Upper lobe of right lung (tissue), 1 donor: ENCODE measurements at regions not wholly inside any gene's neighbourhood (a gene's known extent, or its start where the extent isn't known, plus 50 kb on each side); places are given as distances from the start of the nearest gene placed in this dataset.

ENCODE experiments used
- ATAC-seq: fragments of 200-7000 bp; cut with Tn5 transposase; one replicate; pipeline ENCODE4 v1.9.1; 2020; ENCODE audit warnings: mild to moderate bottlenecking, moderate library complexity
- DNase-seq: peaks from one replicate; pipeline ENCODE4 v3.0.0-alpha.2; 2020
- H3K27ac ChIP-seq: fragments of 200-600 bp; one replicate; pipeline ENCODE4 v1.8.0; 2022
- H3K27me3 ChIP-seq: fragments of 200-600 bp; one replicate; pipeline ENCODE4 v1.8.0; 2022; ENCODE audit warnings: mild to moderate bottlenecking
- H3K36me3 ChIP-seq: fragments of 200-600 bp; one replicate; pipeline ENCODE4 v1.8.0; 2022
- H3K4me1 ChIP-seq: fragments of 200-600 bp; one replicate; pipeline ENCODE4 v1.8.0; 2022
- H3K4me3 ChIP-seq: fragments of 200-600 bp; one replicate; pipeline ENCODE4 v1.8.0; 2022; ENCODE audit warnings: mild to moderate bottlenecking
- H3K9me3 ChIP-seq: fragments of 200-600 bp; one replicate; pipeline ENCODE4 v1.8.0; 2022
- intact Hi-C: fragments of 100-400 bp; cut with DNase I; formaldehyde crosslinking; loops from one replicate; pipeline ENCODE4 v1.11.0; 2022
- TF ChIP-seq, protein P1 (sequence below): fragments of 200-600 bp; IDR thresholded peaks from one replicate; pipeline ENCODE4 v1.8.0; 2022; ENCODE audit warnings: antibody characterized with exemption
- donor health status: DM: no; HTN: yes; CAD: no; lungs with severe emphysema.

DNA sequence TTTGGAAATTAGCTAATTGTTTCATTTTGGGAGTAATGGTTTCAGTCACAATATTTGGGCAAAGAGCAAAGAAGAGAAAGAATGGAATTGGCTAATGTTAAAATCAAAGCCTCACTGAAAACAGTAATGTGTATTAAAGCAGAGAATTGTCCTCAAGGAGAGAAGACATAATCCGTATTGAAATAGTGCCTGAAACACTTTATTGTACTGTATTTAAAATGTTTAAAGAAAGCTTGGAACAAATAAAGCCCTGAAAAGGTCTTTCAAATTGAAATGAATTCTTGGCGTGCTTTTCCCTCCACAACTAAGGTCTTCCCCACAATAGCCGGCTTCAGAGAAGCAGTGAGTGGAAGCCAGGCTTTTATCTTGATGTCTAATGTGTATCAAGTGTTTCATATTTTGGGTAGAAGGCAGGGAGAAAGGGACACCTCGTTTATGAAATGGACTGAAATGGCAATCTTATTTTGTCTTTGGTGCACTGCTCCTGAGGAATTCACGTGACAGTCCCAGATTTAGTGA lies 212.9 kb upstream of the CRY1 start:
- intact Hi-C loops = no loop called here
- no peak for DNase-seq
- Histone ChIP-seq H3K27ac (no peak overlapping the region), H3K9me3 (no peaks in the 10 kb centered on the region), H3K4me3 (no peak overlapping the region), H3K27me3 (peaks cover 5% of the 10 kb centered on the region), H3K4me1 (no peaks in the 10 kb centered on the region), H3K36me3 (no peaks in the 10 kb centered on the region)
- TF ChIP-seq, protein P1, sequence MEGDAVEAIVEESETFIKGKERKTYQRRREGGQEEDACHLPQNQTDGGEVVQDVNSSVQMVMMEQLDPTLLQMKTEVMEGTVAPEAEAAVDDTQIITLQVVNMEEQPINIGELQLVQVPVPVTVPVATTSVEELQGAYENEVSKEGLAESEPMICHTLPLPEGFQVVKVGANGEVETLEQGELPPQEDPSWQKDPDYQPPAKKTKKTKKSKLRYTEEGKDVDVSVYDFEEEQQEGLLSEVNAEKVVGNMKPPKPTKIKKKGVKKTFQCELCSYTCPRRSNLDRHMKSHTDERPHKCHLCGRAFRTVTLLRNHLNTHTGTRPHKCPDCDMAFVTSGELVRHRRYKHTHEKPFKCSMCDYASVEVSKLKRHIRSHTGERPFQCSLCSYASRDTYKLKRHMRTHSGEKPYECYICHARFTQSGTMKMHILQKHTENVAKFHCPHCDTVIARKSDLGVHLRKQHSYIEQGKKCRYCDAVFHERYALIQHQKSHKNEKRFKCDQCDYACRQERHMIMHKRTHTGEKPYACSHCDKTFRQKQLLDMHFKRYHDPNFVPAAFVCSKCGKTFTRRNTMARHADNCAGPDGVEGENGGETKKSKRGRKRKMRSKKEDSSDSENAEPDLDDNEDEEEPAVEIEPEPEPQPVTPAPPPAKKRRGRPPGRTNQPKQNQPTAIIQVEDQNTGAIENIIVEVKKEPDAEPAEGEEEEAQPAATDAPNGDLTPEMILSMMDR = no peak
- no peak for ATAC-seq

DNA sequence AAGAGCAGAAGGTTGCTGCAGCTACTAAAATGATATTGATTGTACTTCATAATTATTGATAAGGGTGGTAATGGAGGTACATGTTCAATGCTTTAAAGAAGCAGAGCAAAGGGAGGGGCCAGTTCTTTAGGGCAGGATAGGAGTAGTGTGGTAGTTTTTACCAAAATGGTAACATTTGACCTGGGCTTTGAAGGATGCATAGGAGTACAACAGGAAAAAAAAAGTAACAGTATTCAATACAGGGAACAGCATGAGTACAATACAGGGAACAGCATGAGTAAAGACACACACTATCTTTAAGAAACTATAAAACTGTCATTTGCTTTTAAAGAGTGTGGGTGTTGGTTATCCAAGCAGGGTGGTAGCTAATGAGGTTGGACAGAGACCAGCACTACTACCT lies 215.0 kb upstream of the CRY1 start:
- ATAC-seq = no peak

DNA sequence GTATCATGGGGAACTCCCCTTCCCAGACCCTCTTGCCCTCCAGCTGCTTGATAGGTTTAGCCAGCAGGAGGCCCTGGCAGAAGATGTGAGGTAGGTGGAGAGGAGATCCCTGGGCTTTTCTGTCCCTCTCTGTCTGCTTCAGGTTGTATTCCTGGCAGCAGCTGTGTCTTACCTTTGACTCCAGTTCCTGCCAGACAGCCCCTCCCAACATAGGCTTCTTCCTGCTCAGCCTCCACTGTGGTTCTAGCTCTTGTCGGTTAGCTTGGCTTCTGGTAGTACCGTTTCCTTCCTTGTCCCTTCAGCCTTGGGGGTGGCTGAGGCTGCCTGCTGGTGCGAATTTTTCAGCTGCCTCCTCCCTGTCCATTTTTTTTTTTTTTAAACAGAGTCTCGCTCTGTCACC lies 215.7 kb upstream of the CRY1 start:
- peaks cover 5% of the 10 kb centered on the region for H3K27me3 ChIP-seq
- TF ChIP-seq, protein P1 = no peak
- H3K4me1 ChIP-seq = no peaks in the 10 kb centered on the region
- no peak for DNase-seq
- peak; percentile 9 for ATAC-seq
- H3K36me3 ChIP-seq = no peaks in the 10 kb centered on the region
- no peaks in the 10 kb centered on the region for H3K9me3 ChIP-seq
- no peak overlapping the region for H3K27ac ChIP-seq
- intact Hi-C loops = no loop called here
- no peak overlapping the region for H3K4me3 ChIP-seq

More for the DNA sequence above, 215.0 kb upstream of the CRY1 start:
- H3K4me1 ChIP-seq = no peaks in the 10 kb centered on the region
- H3K27me3 ChIP-seq = peaks cover 5% of the 10 kb centered on the region
- intact Hi-C loops = no loop called here
- no peaks in the 10 kb centered on the region for H3K9me3 ChIP-seq
- TF ChIP-seq, protein P1 = no peak
- H3K4me3 ChIP-seq = no peak overlapping the region
- no peak overlapping the region for H3K27ac ChIP-seq
- H3K36me3 ChIP-seq = no peaks in the 10 kb centered on the region
- no peak for DNase-seq

DNA sequence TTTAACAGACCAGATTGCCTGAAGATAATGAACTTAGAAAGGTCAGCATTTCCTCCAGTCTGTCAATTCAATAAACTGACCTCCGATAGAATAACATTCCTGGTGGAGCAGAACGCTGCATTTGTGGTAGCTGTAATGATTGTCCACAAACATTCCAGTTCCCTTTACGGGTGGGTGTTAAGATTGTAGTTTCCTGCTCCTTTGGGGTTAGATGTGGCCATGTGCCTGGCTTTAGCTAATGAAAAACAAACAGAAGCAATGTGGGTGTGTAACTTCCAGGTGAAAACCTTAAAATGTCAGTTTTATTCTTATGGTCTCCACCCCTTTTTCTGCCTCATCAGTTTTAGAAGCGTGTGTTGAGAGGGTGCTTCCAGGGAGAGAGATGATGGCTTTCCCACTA lies 217.3 kb upstream of the CRY1 start:
- no peaks in the 10 kb centered on the region for H3K9me3 ChIP-seq
- no peaks in the 10 kb centered on the region for H3K4me1 ChIP-seq
- H3K27me3 ChIP-seq = peaks cover 5% of the 10 kb centered on the region
- TF ChIP-seq, protein P1 = no peak
- H3K27ac ChIP-seq = no peak overlapping the region
- no peak for DNase-seq
- no peak overlapping the region for H3K4me3 ChIP-seq
- intact Hi-C loops = no loop called here
- no peak for ATAC-seq
- no peaks in the 10 kb centered on the region for H3K36me3 ChIP-seq

DNA sequence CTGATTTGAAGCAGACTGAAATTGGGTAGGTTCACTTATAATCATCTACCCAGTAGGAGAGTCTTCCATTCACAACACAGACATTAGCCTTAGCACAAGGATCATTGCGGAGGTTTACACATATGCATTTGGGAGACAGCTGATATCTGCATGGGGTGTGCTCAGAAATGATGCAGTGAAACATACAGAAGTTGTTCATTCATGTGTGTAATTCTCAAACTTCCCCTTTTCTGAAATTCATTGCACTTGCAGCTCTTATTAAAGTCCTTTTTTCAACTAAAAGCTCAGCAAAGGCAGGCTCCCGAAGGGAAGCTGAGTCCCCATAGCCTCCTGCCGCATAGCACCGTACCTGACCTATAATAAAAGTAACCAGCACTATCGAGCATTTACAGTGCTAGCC lies 218.3 kb upstream of the CRY1 start:
- Histone ChIP-seq H3K4me3 (no peak overlapping the region), H3K27me3 (peaks cover 5% of the 10 kb centered on the region), H3K4me1 (no peaks in the 10 kb centered on the region), H3K36me3 (no peaks in the 10 kb centered on the region), H3K27ac (no peak overlapping the region), H3K9me3 (no peaks in the 10 kb centered on the region)
- intact Hi-C loops = no loop called here
- DNase-seq (no peak), ATAC-seq (no peak)
- TF ChIP-seq, protein P1 = no peak
